ENCODE measurements at regions not wholly inside any gene's neighbourhood (a gene's known extent, or its start where the extent isn't known, plus 50 kb on each side); places are given as distances from the start of the nearest gene placed in this dataset.

GRCh38 chr12:92199819-92200576 lies 54.4 kb upstream of the BTG1 start:
- DNase-seq, result no peak

- no peak for DNase-seq
Observed at GRCh38 chr12:92197815-92198214, 52.2 kb upstream of the BTG1 start.

- no peak for DNase-seq
Observed at GRCh38 chr12:92196368-92196767, 50.7 kb upstream of the BTG1 start.
